Caco-2 (cell line): ENCODE measurements at regions not wholly inside any gene's neighbourhood (a gene's known extent, or its start where the extent isn't known, plus 50 kb on each side); places are given as distances from the start of the nearest gene placed in this dataset.

ENCODE experiments used
- BruUV-seq: library from RNA; stranded (reverse); fragments of 400-500 nt; replicated peaks from 2 replicates; lab custom pipeline; 2021; lab: Mats Ljungman, UMichigan
- CTCF ChIA-PET: fragments of 300-600 bp; sonication (Branson Sonifier 250); formaldehyde crosslinking; loops from one replicate; lab custom pipeline; 2022; ENCODE audit warnings: antibody characterized with exemption; lab: Charles Lee
- POLR2A ChIA-PET: fragments of 300-600 bp; sonication (Branson Sonifier 250); formaldehyde crosslinking; loops from one replicate; lab custom pipeline; 2022; ENCODE audit warnings: antibody characterized with exemption; lab: Charles Lee
- DNase-seq, 2 experiments: peaks; one replicate each; pipeline versions ENCODE4 v3.0.0 to v3.0.0-alpha.2; 2020 to 2022
- H3K27me3 ChIP-seq: replicated peaks from 2 replicates; pipeline ENCODE4 v1.6.0; 2011; ENCODE audit warnings: low read length; ENCODE audit not compliant: control insufficient read depth, insufficient read depth
- H3K36me3 ChIP-seq: 2 replicates; pipeline ENCODE4 v1.5.1; 2011; ENCODE audit warnings: low read length; ENCODE audit not compliant: control insufficient read depth, insufficient read depth
- H3K4me1 ChIP-seq: fragments of 250-450 bp; sonication (Bioruptor Pico); 2 replicates; pipeline ENCODE4 v1.5.1; 2020; ENCODE audit warnings: mild to moderate bottlenecking
- H3K4me3 ChIP-seq: 2 replicates; pipeline ENCODE4 v1.5.1; 2011; ENCODE audit warnings: low read depth, mild to moderate bottlenecking, control low read depth, low read length
- H3K9me3 ChIP-seq: fragments of 250-450 bp; sonication (Bioruptor Pico); 2 replicates; pipeline ENCODE4 v1.5.1; 2020; ENCODE audit warnings: mild to moderate bottlenecking, moderate library complexity
- H3K27ac Mint-ChIP-seq: one replicate; pipeline ENCODE4 v1.8.0; 2022; ENCODE audit warnings: mixed read lengths; ENCODE audit not compliant: unreplicated experiment
- H3K27me3 Mint-ChIP-seq: one replicate; pipeline ENCODE4 v1.8.0; 2022; ENCODE audit warnings: mixed read lengths; ENCODE audit not compliant: insufficient read depth, unreplicated experiment
- H3K36me3 Mint-ChIP-seq: one replicate; pipeline ENCODE4 v1.8.0; 2022; ENCODE audit warnings: mild to moderate bottlenecking, mixed read lengths; ENCODE audit not compliant: insufficient read depth, unreplicated experiment
- H3K4me1 Mint-ChIP-seq: one replicate; pipeline ENCODE4 v1.8.0; 2022; ENCODE audit warnings: low read depth, mixed read lengths; ENCODE audit not compliant: unreplicated experiment
- H3K4me3 Mint-ChIP-seq: one replicate; pipeline ENCODE4 v1.8.0; 2022; ENCODE audit warnings: mild to moderate bottlenecking, moderate library complexity, mixed read lengths; ENCODE audit not compliant: unreplicated experiment
- H3K9me3 Mint-ChIP-seq: one replicate; pipeline ENCODE4 v1.8.0; 2022; ENCODE audit warnings: mixed read lengths; ENCODE audit not compliant: unreplicated experiment
- CTCF ChIP-seq, 2 experiments: fragments of 200-600 bp in 1 of 2; IDR thresholded peaks; 1 replicate in 1 of 2; 2 replicates in 1 of 2; pipeline versions ENCODE4 v1.5.1 to v1.8.0; 2011 to 2022; ENCODE audit warnings: antibody characterized with exemption in 1 of 2, control low read depth in 1 of 2, inconsistent platforms in 1 of 2, low read depth in 1 of 2, low read length in 1 of 2, mild to moderate bottlenecking in 1 of 2, moderate library complexity in 1 of 2; ENCODE audit not compliant: insufficient read depth in 1 of 2, severe bottlenecking in 1 of 2, unreplicated experiment in 1 of 2
- intact Hi-C: fragments of 100-400 bp; cut with micrococcal nuclease; formaldehyde crosslinking; loops from one replicate; pipeline ENCODE4 v1.10.0; 2022; ENCODE audit not compliant: unreplicated experiment

- CTCF ChIA-PET: no interaction called here
- intact Hi-C loops: no loop called here
- H3K27ac Mint-ChIP-seq: no peak overlapping the region
Measured at GRCh38 chr13:64755961-64756360, 2474.2 kb downstream of the PCDH9 start.

GRCh38 chr13:64753233-64754000 is 2476.7 kb downstream of the PCDH9 start:
- TF ChIP-seq CTCF (IDR thresholded peaks at IDR 0.05; ENCODE audit: insufficient read depth in 1 of 2, low read depth in 1 of 2, low read length in 1 of 2, severe bottlenecking in 1 of 2, unreplicated experiment in 1 of 2): no peak
- BruUV-seq: no TSS peak
- DNase-seq: no peak
- no peak overlapping the region for H3K27ac Mint-ChIP-seq
- ChIA-PET CTCF (no interaction called here), POLR2A (no interaction called here)
- H3K9me3 ChIP-seq: no peaks in the 10 kb centered on the region
- no peaks in the 10 kb centered on the region for H3K36me3 Mint-ChIP-seq
- no peak overlapping the region for H3K4me3 ChIP-seq
- H3K4me3 Mint-ChIP-seq: no peak overlapping the region
- H3K36me3 ChIP-seq: no peaks in the 10 kb centered on the region
- no peaks in the 10 kb centered on the region for H3K27me3 Mint-ChIP-seq
- intact Hi-C loops: no loop called here
- no peaks in the 10 kb centered on the region for H3K4me1 ChIP-seq
- peaks cover 7% of the 10 kb centered on the region for H3K4me1 Mint-ChIP-seq
- no peaks in the 10 kb centered on the region for H3K27me3 ChIP-seq
- no peaks in the 10 kb centered on the region for H3K9me3 Mint-ChIP-seq

More at GRCh38 chr13:64755961-64756360, 2474.2 kb downstream of the PCDH9 start:
- H3K4me3 ChIP-seq: no peak overlapping the region
- peaks cover 2% of the 10 kb centered on the region for H3K4me1 Mint-ChIP-seq
- H3K36me3 ChIP-seq: no peaks in the 10 kb centered on the region
- DNase-seq: no peak
- H3K4me3 Mint-ChIP-seq: no peak overlapping the region
- H3K36me3 Mint-ChIP-seq: no peaks in the 10 kb centered on the region
- H3K9me3 ChIP-seq: no peaks in the 10 kb centered on the region
- no peak for TF ChIP-seq CTCF (IDR thresholded peaks at IDR 0.05; ENCODE audit: insufficient read depth in 1 of 2, low read depth in 1 of 2, low read length in 1 of 2, severe bottlenecking in 1 of 2, unreplicated experiment in 1 of 2)
- no peaks in the 10 kb centered on the region for H3K27me3 Mint-ChIP-seq
- no TSS peak for BruUV-seq
- H3K27me3 ChIP-seq: no peaks in the 10 kb centered on the region
- H3K9me3 Mint-ChIP-seq: no peaks in the 10 kb centered on the region
- POLR2A ChIA-PET: no interaction called here
- H3K4me1 ChIP-seq: no peaks in the 10 kb centered on the region

GRCh38 chr13:64749301-64749700 is 2480.8 kb downstream of the PCDH9 start:
- Histone ChIP-seq H3K9me3 (no peaks in the 10 kb centered on the region), H3K4me3 (no peak overlapping the region), H3K4me1 (no peaks in the 10 kb centered on the region), H3K36me3 (no peaks in the 10 kb centered on the region), H3K27me3 (no peaks in the 10 kb centered on the region)
- H3K36me3 Mint-ChIP-seq: no peaks in the 10 kb centered on the region
- no TSS peak for BruUV-seq
- no peak for TF ChIP-seq CTCF (IDR thresholded peaks at IDR 0.05; ENCODE audit: insufficient read depth in 1 of 2, low read depth in 1 of 2, low read length in 1 of 2, severe bottlenecking in 1 of 2, unreplicated experiment in 1 of 2)
- no peaks in the 10 kb centered on the region for H3K9me3 Mint-ChIP-seq
- ChIA-PET CTCF (no interaction called here), POLR2A (no interaction called here)
- H3K4me3 Mint-ChIP-seq: no peak overlapping the region
- peaks cover 7% of the 10 kb centered on the region for H3K4me1 Mint-ChIP-seq
- intact Hi-C loops: no loop called here
- no peak overlapping the region for H3K27ac Mint-ChIP-seq
- DNase-seq: no peak
- no peaks in the 10 kb centered on the region for H3K27me3 Mint-ChIP-seq
